ENCODE measurements at regions not wholly inside any gene's neighbourhood (a gene's known extent, or its start where the extent isn't known, plus 50 kb on each side); places are given as distances from the start of the nearest gene placed in this dataset.

DNA sequence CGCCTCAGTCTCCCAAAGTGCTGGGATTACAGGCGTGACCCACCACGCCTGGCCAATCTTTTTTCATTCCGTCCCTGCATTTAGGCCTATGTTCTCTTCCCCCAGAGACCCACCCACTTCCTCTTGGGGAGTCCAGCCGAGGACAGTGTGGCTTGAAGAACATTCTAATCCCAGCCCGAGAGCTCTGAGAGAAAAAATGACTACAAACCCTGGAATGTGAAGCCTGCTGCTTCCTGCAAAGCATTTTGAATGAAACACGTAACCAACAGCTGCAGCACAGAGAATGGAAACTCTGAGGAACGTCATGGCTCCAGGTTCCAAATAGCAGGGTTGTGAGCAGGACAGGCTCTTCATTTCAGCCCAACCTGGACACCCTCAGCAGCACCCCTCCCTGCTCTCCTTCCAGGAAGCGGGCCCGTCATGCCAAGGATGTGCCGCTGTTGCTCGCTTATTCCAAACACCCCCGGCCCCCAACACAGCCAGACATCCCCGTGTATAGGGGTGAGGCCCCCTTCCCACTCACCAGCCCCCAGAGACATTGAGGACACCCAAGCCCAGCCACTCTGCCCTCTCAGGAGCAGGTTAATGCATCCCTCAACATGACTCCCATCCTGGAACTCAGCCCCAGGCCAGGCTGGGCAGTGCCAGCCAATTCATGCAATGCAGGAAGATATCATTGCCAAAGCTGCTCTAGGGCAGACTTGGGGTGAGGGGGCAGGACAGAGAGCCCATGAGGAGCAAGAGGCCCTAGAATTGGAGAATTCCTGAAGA lies 139.8 kb downstream of the ZFP36L2 start:
- TF ChIP-seq CTCF (IDR thresholded peaks at IDR 0.05; ENCODE audit: low read depth, low read length, poor library complexity, severe bottlenecking) (no peak), EZH2phosphoT487 (IDR thresholded peaks at IDR 0.05; ENCODE audit: borderline replicate concordance, low read length) (no peak)
